SK-N-SH (cell line): ENCODE measurements at regions not wholly inside any gene's neighbourhood (a gene's known extent, or its start where the extent isn't known, plus 50 kb on each side); places are given as distances from the start of the nearest gene placed in this dataset.

Experiments used
- CTCF ChIA-PET: fragments of 300-600, 350-600 bp; formaldehyde crosslinking; extraction: SDS; loops from one replicate; lab custom pipeline; 2021; lab: Yijun Ruan, JAX
- POLR2A ChIA-PET: fragments of 350-600 bp; sonication (Branson Sonifier 250); formaldehyde crosslinking; extraction: SDS; loops from one replicate; lab custom pipeline; 2020; ENCODE audit warnings: antibody characterized with exemption, inconsistent platforms; lab: Yijun Ruan, JAX
- DNase-seq: peaks from one replicate; pipeline ENCODE4 v3.0.0; 2012
- H2AFZ ChIP-seq: fragments of 200-600 bp; sonication (generic); 2 replicates; pipeline ENCODE4 v1.8.1; 2016; ENCODE audit warnings: antibody characterized with exemption, mild to moderate bottlenecking, low read depth
- H3F3A ChIP-seq: fragments of 200-600 bp; sonication (generic); replicated peaks from 2 replicates; pipeline ENCODE3; 2016; ENCODE audit warnings: antibody characterized with exemption, mild to moderate bottlenecking; ENCODE audit not compliant: insufficient read depth
- H3K27ac ChIP-seq, 2 experiments: fragments of 200-500 bp in 1 of 2; fragments of 200-600 bp in 1 of 2; sonication (Bioruptor generic) in 1 of 2; sonication (generic), shearing (Covaris generic) in 1 of 2; 2 replicates each; pipeline versions ENCODE4 v1.5.1 to v1.6.1; 2014 to 2016; ENCODE audit warnings: low read depth in 2 of 2, inconsistent platforms in 1 of 2, low read length in 1 of 2, mild to moderate bottlenecking in 1 of 2, mixed read lengths in 1 of 2
- H3K27me3 ChIP-seq: fragments of 200-600 bp; sonication (generic), shearing (Covaris generic); 2 replicates; pipeline ENCODE4 v1.6.1; 2016; ENCODE audit warnings: mixed run types; ENCODE audit not compliant: insufficient read depth
- H3K36me3 ChIP-seq, 2 experiments: fragments of 200-500 bp in 1 of 2; fragments of 200-600 bp in 1 of 2; sonication (Bioruptor generic) in 1 of 2; sonication (generic) in 1 of 2; replicated peaks in 1 of 2; 2 replicates each; pipeline versions ENCODE3 to v1.5.1; 2014 to 2016; ENCODE audit warnings: low read length in 1 of 2, mild to moderate bottlenecking in 1 of 2; ENCODE audit not compliant: insufficient read depth in 2 of 2, control insufficient read depth in 1 of 2
- H3K4me1 ChIP-seq, 2 experiments: fragments of 200-500 bp in 1 of 2; fragments of 200-600 bp in 1 of 2; sonication (Bioruptor generic) in 1 of 2; sonication (generic), shearing (Covaris generic) in 1 of 2; 2 replicates each; pipeline versions ENCODE4 v1.5.1 to v1.6.1; 2014 to 2016; ENCODE audit warnings: low read depth in 1 of 2, low read length in 1 of 2, mixed run types in 1 of 2; ENCODE audit not compliant: insufficient read depth in 2 of 2, control insufficient read depth in 1 of 2
- H3K4me2 ChIP-seq: fragments of 200-600 bp; sonication (generic), shearing (Covaris generic); 2 replicates; pipeline ENCODE4 v1.6.1; 2017; ENCODE audit warnings: mixed run types
- H3K4me3 ChIP-seq, 2 experiments: fragments of 200-500 bp in 1 of 2; fragments of 200-600 bp in 1 of 2; sonication (Bioruptor generic) in 1 of 2; sonication (generic), shearing (Covaris generic) in 1 of 2; 2 replicates each; pipeline versions ENCODE4 v1.5.1 to v1.8.1; 2014 to 2016; ENCODE audit warnings: low read depth in 2 of 2, inconsistent platforms in 1 of 2, low read length in 1 of 2, mild to moderate bottlenecking in 1 of 2, mixed read lengths in 1 of 2, moderate library complexity in 1 of 2
- H3K79me2 ChIP-seq: fragments of 200-600 bp; sonication (generic); 2 replicates; pipeline ENCODE4 v1.8.1; 2017; ENCODE audit warnings: mild to moderate bottlenecking; ENCODE audit not compliant: insufficient read depth
- H3K9ac ChIP-seq: fragments of 200-600 bp; sonication (generic); 2 replicates; pipeline ENCODE4 v1.6.1; 2017; ENCODE audit warnings: mixed run types
- H3K9me2 ChIP-seq: fragments of 200-600 bp; sonication (generic); 2 replicates; pipeline ENCODE4 v1.6.1; 2017; ENCODE audit warnings: mixed run types
- H3K9me3 ChIP-seq: fragments of 200-600 bp; sonication (generic); 2 replicates; pipeline ENCODE4 v1.6.1; 2017; ENCODE audit warnings: mixed run types, mild to moderate bottlenecking, moderate library complexity
- H4K20me1 ChIP-seq: fragments of 200-600 bp; sonication (generic); 2 replicates; pipeline ENCODE4 v1.6.1; 2017; ENCODE audit warnings: mild to moderate bottlenecking, mixed run types; ENCODE audit not compliant: insufficient read depth
- ELF1 ChIP-seq: IDR thresholded peaks from 2 replicates; pipeline ENCODE4 v1.4.0; 2012
- EP300 ChIP-seq, 2 experiments: IDR thresholded peaks; 2 replicates each; pipeline versions ENCODE4 v1.4.0 to v1.6.1; 2012; ENCODE audit warnings: borderline replicate concordance in 1 of 2, low read depth in 1 of 2, low read length in 1 of 2
- FOXJ3 ChIP-seq: sonication (generic); formaldehyde crosslinking; IDR thresholded peaks from 2 replicates; pipeline ENCODE4 v1.5.1; 2020; ENCODE audit warnings: mild to moderate bottlenecking, missing genetic modification reagents
- FOXM1 ChIP-seq: IDR thresholded peaks from 2 replicates; pipeline ENCODE4 v1.4.0; 2012; ENCODE audit warnings: low read depth, mild to moderate bottlenecking
- JUND ChIP-seq: IDR thresholded peaks from 2 replicates; pipeline ENCODE4 v1.4.0; 2012
- MXI1 ChIP-seq: IDR thresholded peaks from 2 replicates; pipeline ENCODE4 v1.6.1; 2012; ENCODE audit warnings: mild to moderate bottlenecking, low read depth, low read length, improper control_type of control experiment
- NRF1 ChIP-seq: IDR thresholded peaks from 2 replicates; pipeline ENCODE4 v1.6.1; 2012; ENCODE audit warnings: low read depth, mild to moderate bottlenecking, low read length
- RAD21 ChIP-seq: IDR thresholded peaks from 2 replicates; pipeline ENCODE4 v1.6.1; 2012; ENCODE audit warnings: mild to moderate bottlenecking, low read length
- RFX5 ChIP-seq: IDR thresholded peaks from 2 replicates; pipeline ENCODE4 v1.6.1; 2012; ENCODE audit warnings: mild to moderate bottlenecking, improper control_type of control experiment, low read length
- RXRA ChIP-seq: IDR thresholded peaks from 2 replicates; pipeline ENCODE4 v1.4.0; 2012; ENCODE audit warnings: low read depth, mild to moderate bottlenecking, borderline replicate concordance
- TEAD4 ChIP-seq: IDR thresholded peaks from 2 replicates; pipeline ENCODE4 v1.4.0; 2012; ENCODE audit warnings: mild to moderate bottlenecking, borderline replicate concordance; ENCODE audit not compliant: insufficient read depth
- WGBS: methylation state at CpG from one replicate; pipeline ENCODE4 v1.1.6; 2017; ENCODE audit warnings: low lambda C conversion rate; 5-methylcytosine and 5-hydroxymethylcytosine counted together
- TF ChIP-seq, protein P1 (sequence below): fragments of 150-350 bp; IDR thresholded peaks from 2 replicates; pipeline ENCODE4 v1.6.1; 2017; ENCODE audit warnings: antibody characterized with exemption, low read length, low read depth, borderline replicate concordance
- TF ChIP-seq, protein P2 (sequence below): fragments of 200-600 bp; sonication (generic); IDR thresholded peaks from 2 replicates; pipeline ENCODE4 v1.6.1; 2017; ENCODE audit warnings: antibody characterized with exemption, mild to moderate bottlenecking, moderate library complexity
- TF ChIP-seq, protein P3 (sequence below): fragments of 150-350 bp; IDR thresholded peaks from 2 replicates; pipeline ENCODE4 v1.6.1; 2016; ENCODE audit warnings: mild to moderate bottlenecking, low read depth, low read length

DNA sequence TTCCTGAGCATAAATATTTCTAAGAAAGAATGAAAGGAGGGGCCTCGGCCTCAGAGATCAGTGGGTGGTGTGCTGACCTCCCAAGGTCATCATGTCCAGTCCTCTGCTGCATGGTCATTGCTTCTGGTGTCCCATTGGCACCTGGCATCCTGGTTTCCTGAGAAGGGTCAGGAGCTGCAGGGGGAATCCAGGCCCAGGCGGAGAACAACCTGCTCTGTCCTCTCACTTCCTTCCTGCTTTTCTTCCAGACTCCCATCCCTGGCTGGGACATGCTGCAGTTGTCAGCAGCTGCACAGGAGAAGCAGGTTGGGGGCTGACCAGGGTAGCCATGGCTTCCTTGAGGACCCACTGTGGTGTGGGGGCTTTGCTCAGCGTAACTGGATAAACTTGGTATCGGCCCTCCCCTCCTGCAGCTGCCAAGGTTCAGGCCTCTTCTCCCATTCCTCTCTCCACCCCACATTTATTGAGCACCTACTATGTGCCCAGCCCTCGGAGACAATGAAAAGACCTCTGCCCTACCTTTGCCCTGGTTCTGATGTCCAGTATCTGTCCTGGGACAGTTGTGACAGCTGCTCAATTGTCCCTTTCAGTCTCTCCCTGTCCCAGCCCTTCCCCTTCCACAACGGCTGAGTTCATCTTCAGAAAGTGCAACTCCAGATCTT lies 155.2 kb downstream of the CEBPB start:
- H3F3A ChIP-seq, result no peaks in the 10 kb centered on the region
- no peaks in the 10 kb centered on the region for H3K9me2 ChIP-seq
- no peaks in the 10 kb centered on the region for H3K79me2 ChIP-seq
- no peaks in the 10 kb centered on the region for H3K27me3 ChIP-seq
- peaks cover 5 to 25% of the 10 kb centered on the region in 2 experiments; a peak in 2 of 4 replicates for H3K4me1 ChIP-seq
- ChIA-PET CTCF (interaction anchor here (1.0 to 1.7 kb wide), 4 partner anchors 8 to 160 kb away, joined by 3 to 4 read pairs (median 4); no protein-coding TSS in a partner anchor), POLR2A (no interaction called here)
- DNase-seq, result no peak
- peak overlapping the region; percentile 62; the same call in 1 of the 2 replicates for H3K4me2 ChIP-seq
- H2AFZ ChIP-seq, result peak overlapping the region; percentile 44; the same call in 1 of the 2 replicates
- TF ChIP-seq, protein P1, sequence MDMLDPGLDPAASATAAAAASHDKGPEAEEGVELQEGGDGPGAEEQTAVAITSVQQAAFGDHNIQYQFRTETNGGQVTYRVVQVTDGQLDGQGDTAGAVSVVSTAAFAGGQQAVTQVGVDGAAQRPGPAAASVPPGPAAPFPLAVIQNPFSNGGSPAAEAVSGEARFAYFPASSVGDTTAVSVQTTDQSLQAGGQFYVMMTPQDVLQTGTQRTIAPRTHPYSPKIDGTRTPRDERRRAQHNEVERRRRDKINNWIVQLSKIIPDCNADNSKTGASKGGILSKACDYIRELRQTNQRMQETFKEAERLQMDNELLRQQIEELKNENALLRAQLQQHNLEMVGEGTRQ, result no peak
- TF ChIP-seq FOXJ3, result no peak
- no peak for TF ChIP-seq RFX5
- TF ChIP-seq, protein P2, sequence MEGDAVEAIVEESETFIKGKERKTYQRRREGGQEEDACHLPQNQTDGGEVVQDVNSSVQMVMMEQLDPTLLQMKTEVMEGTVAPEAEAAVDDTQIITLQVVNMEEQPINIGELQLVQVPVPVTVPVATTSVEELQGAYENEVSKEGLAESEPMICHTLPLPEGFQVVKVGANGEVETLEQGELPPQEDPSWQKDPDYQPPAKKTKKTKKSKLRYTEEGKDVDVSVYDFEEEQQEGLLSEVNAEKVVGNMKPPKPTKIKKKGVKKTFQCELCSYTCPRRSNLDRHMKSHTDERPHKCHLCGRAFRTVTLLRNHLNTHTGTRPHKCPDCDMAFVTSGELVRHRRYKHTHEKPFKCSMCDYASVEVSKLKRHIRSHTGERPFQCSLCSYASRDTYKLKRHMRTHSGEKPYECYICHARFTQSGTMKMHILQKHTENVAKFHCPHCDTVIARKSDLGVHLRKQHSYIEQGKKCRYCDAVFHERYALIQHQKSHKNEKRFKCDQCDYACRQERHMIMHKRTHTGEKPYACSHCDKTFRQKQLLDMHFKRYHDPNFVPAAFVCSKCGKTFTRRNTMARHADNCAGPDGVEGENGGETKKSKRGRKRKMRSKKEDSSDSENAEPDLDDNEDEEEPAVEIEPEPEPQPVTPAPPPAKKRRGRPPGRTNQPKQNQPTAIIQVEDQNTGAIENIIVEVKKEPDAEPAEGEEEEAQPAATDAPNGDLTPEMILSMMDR, result no peak
- no peak for TF ChIP-seq MXI1
- TF ChIP-seq TEAD4, result no peak
- TF ChIP-seq EP300 (IDR thresholded peaks at IDR 0.05; ENCODE audit: borderline replicate concordance in 1 of 2, low read depth in 1 of 2, low read length in 1 of 2), result no peak
- TF ChIP-seq RXRA, result no peak
- no peak for TF ChIP-seq RAD21
- TF ChIP-seq JUND, result no peak
- TF ChIP-seq, protein P3, sequence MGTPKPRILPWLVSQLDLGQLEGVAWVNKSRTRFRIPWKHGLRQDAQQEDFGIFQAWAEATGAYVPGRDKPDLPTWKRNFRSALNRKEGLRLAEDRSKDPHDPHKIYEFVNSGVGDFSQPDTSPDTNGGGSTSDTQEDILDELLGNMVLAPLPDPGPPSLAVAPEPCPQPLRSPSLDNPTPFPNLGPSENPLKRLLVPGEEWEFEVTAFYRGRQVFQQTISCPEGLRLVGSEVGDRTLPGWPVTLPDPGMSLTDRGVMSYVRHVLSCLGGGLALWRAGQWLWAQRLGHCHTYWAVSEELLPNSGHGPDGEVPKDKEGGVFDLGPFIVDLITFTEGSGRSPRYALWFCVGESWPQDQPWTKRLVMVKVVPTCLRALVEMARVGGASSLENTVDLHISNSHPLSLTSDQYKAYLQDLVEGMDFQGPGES, result no peak
- no peak for TF ChIP-seq FOXM1
- TF ChIP-seq ELF1, result no peak
- TF ChIP-seq NRF1, result no peak
- H3K4me3 ChIP-seq, result no peak overlapping the region
- peak overlapping the region; percentile 63 to 92; a peak in 3 of 4 replicates for H3K27ac ChIP-seq
- H4K20me1 ChIP-seq, result no peaks in the 10 kb centered on the region
- no peaks in the 10 kb centered on the region for H3K9me3 ChIP-seq
- no peaks in the 10 kb centered on the region for H3K36me3 ChIP-seq
- H3K9ac ChIP-seq, result no peak overlapping the region
- 77% methylated on average over 5 of the region's 6 CpGs for WGBS
